ENCODE measurements at regions not wholly inside any gene's neighbourhood (a gene's known extent, or its start where the extent isn't known, plus 50 kb on each side); places are given as distances from the start of the nearest gene placed in this dataset.

DNA sequence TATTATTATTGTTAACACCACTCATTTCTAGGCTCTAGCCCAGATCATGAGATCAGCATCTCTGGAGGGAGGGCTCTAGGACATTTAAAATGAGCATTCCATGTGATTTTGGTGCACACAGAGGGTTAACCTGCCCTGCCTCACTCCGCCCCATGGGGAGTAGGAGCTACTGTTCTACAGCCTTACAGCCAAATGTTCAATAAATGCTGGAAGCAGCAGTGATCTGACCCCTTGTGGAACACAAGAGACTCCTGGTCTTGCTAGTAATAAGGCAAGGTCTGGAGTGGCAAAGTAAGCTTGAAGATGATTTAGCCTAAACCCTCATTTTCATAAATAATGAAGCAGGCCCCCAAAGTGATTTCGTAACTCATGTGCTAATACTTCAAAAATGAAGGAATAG, 166.4 kb upstream of the EOMES start:
- no peak overlapping the region for H3K4me2 ChIP-seq
- H3K4me1 ChIP-seq (ENCODE audit: insufficient read depth): no peaks in the 10 kb centered on the region
- no peaks in the 10 kb centered on the region for H4K20me1 ChIP-seq (ENCODE audit: insufficient read depth, poor library complexity, severe bottlenecking)
- H3K79me2 ChIP-seq: no peaks in the 10 kb centered on the region
- no peak overlapping the region for H3K4me3 ChIP-seq
- H3K9me3 ChIP-seq (ENCODE audit: low read depth): no peaks in the 10 kb centered on the region
- H3K36me3 ChIP-seq (replicated peaks; ENCODE audit: insufficient read depth, low read depth): no peaks in the 10 kb centered on the region
- H3K9me2 ChIP-seq (replicated peaks; ENCODE audit: insufficient read depth): no peaks in the 10 kb centered on the region
- no peaks in the 10 kb centered on the region for H3K27me3 ChIP-seq
- 69% methylated on average over 2 of the region's 2 CpGs for WGBS (ENCODE audit: low lambda C conversion rate, missing lambda C conversion rate)
- DNase-seq (ENCODE audit: low spot score): no peak
- no peak overlapping the region for H2AFZ ChIP-seq
- no peak overlapping the region for H3K27ac ChIP-seq
- TF ChIP-seq, protein P1, sequence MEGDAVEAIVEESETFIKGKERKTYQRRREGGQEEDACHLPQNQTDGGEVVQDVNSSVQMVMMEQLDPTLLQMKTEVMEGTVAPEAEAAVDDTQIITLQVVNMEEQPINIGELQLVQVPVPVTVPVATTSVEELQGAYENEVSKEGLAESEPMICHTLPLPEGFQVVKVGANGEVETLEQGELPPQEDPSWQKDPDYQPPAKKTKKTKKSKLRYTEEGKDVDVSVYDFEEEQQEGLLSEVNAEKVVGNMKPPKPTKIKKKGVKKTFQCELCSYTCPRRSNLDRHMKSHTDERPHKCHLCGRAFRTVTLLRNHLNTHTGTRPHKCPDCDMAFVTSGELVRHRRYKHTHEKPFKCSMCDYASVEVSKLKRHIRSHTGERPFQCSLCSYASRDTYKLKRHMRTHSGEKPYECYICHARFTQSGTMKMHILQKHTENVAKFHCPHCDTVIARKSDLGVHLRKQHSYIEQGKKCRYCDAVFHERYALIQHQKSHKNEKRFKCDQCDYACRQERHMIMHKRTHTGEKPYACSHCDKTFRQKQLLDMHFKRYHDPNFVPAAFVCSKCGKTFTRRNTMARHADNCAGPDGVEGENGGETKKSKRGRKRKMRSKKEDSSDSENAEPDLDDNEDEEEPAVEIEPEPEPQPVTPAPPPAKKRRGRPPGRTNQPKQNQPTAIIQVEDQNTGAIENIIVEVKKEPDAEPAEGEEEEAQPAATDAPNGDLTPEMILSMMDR (IDR thresholded peaks at IDR 0.05; ENCODE audit: poor library complexity): no peak
- TF ChIP-seq EZH2 (IDR thresholded peaks at IDR 0.05; ENCODE audit: borderline replicate concordance) (no peak), EZH2phosphoT487 (IDR thresholded peaks at IDR 0.05; ENCODE audit: low read depth, severe bottlenecking, unreplicated experiment) (no peak)

DNA sequence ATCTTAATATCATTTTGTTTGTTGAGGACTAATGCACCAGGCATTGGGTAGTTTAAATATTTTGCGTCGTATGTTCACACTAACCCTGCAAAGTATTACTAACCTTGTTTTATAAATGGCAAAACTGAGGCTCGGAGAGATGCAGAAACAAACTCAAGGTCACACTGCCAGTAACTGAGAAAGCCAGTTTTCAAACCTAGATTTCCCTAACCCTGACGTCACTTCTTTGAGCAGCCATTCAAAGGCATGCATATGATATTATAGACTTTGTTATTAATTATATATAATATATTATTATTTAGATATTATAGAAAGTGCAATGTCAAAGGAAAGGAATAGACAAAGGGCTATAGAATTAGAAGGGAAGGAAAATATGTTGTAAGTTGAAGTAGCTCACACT, 167.6 kb upstream of the EOMES start:
- Histone ChIP-seq H3K27me3 (no peaks in the 10 kb centered on the region), H3K27ac (no peak overlapping the region), H3K9me3 (ENCODE audit: low read depth) (no peaks in the 10 kb centered on the region), H2AFZ (no peak overlapping the region), H3K4me1 (ENCODE audit: insufficient read depth) (no peaks in the 10 kb centered on the region), H3K36me3 (replicated peaks; ENCODE audit: insufficient read depth, low read depth) (no peaks in the 10 kb centered on the region), H4K20me1 (ENCODE audit: insufficient read depth, poor library complexity, severe bottlenecking) (no peaks in the 10 kb centered on the region), H3K4me3 (no peak overlapping the region), H3K4me2 (no peak overlapping the region), H3K9me2 (replicated peaks; ENCODE audit: insufficient read depth) (no peaks in the 10 kb centered on the region), H3K79me2 (no peaks in the 10 kb centered on the region)
- DNase-seq (ENCODE audit: low spot score): no peak
- WGBS (ENCODE audit: low lambda C conversion rate, missing lambda C conversion rate): 66% methylated on average over 4 of the region's 4 CpGs
- no peak for TF ChIP-seq EZH2phosphoT487 (IDR thresholded peaks at IDR 0.05; ENCODE audit: low read depth, severe bottlenecking, unreplicated experiment)
- TF ChIP-seq, protein P1 (IDR thresholded peaks at IDR 0.05; ENCODE audit: poor library complexity): no peak

DNA sequence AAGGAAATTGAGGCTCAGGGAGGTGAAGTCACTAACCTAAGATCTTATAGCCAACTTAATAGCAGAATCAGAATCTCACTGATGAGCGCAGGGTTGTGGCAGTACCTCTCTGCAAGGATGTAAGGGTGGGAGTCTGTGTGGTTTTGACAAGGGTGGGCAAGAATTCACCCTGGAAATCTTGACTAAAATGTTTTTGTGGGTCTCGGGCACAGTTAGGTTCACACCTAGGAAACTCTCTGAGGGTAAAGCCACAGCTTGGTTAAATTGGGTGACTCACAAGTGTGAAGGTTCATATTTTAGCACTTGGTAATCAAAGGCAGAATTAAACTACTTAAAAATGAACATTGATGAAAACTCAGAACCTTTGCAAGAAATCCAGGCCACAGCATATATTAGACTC, 178.2 kb upstream of the EOMES start:
- no peaks in the 10 kb centered on the region for H3K79me2 ChIP-seq
- H3K4me1 ChIP-seq (ENCODE audit: insufficient read depth): no peaks in the 10 kb centered on the region
- 91% methylated on average over 2 of the region's 2 CpGs for WGBS (ENCODE audit: low lambda C conversion rate, missing lambda C conversion rate)
- no peak overlapping the region for H3K27ac ChIP-seq
- H3K27me3 ChIP-seq: no peaks in the 10 kb centered on the region
- no peaks in the 10 kb centered on the region for H3K36me3 ChIP-seq (replicated peaks; ENCODE audit: insufficient read depth, low read depth)
- no peak overlapping the region for H3K4me3 ChIP-seq
- TF ChIP-seq, protein P1 (IDR thresholded peaks at IDR 0.05; ENCODE audit: poor library complexity): no peak
- H3K9me2 ChIP-seq (replicated peaks; ENCODE audit: insufficient read depth): no peaks in the 10 kb centered on the region
- H3K4me2 ChIP-seq: no peak overlapping the region
- no peaks in the 10 kb centered on the region for H4K20me1 ChIP-seq (ENCODE audit: insufficient read depth, poor library complexity, severe bottlenecking)
- no peak overlapping the region for H2AFZ ChIP-seq
- H3K9me3 ChIP-seq (ENCODE audit: low read depth): no peaks in the 10 kb centered on the region
- no peak for DNase-seq (ENCODE audit: low spot score)

DNA sequence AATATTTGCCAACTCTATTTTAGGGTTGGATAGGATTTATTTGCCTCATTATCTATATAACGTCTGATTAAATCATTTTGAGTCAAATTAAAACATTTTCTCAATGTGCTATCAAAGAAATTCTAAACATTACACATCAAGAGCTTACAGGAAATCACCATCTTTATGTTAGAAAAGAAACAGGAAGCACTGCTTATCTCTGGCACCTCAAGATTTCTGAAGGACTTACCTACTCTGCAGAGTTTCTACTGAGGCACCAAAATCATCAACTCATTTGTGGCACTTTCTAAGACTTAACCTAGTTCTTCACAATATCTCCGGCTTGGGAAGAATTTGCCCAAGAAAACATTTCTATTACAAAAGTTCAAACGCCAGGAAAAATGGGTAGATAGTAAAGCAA, 181.3 kb upstream of the EOMES start:
- Histone ChIP-seq H3K36me3 (replicated peaks; ENCODE audit: insufficient read depth, low read depth) (no peaks in the 10 kb centered on the region), H3K27ac (no peak overlapping the region), H3K9me2 (replicated peaks; ENCODE audit: insufficient read depth) (no peaks in the 10 kb centered on the region), H2AFZ (no peak overlapping the region), H3K9me3 (ENCODE audit: low read depth) (no peaks in the 10 kb centered on the region), H3K4me1 (ENCODE audit: insufficient read depth) (no peaks in the 10 kb centered on the region), H3K4me3 (no peak overlapping the region), H3K27me3 (no peaks in the 10 kb centered on the region), H4K20me1 (ENCODE audit: insufficient read depth, poor library complexity, severe bottlenecking) (no peaks in the 10 kb centered on the region), H3K79me2 (no peaks in the 10 kb centered on the region), H3K4me2 (no peak overlapping the region)
- WGBS (ENCODE audit: low lambda C conversion rate, missing lambda C conversion rate): 59% methylated on average over 3 of the region's 3 CpGs
- TF ChIP-seq, protein P1 (IDR thresholded peaks at IDR 0.05; ENCODE audit: poor library complexity): no peak
- DNase-seq (ENCODE audit: low spot score): no peak

Data from hepatocyte (in vitro differentiated cells).